ENCODE measurements at regions not wholly inside any gene's neighbourhood (a gene's known extent, or its start where the extent isn't known, plus 50 kb on each side); places are given as distances from the start of the nearest gene placed in this dataset.

DNA sequence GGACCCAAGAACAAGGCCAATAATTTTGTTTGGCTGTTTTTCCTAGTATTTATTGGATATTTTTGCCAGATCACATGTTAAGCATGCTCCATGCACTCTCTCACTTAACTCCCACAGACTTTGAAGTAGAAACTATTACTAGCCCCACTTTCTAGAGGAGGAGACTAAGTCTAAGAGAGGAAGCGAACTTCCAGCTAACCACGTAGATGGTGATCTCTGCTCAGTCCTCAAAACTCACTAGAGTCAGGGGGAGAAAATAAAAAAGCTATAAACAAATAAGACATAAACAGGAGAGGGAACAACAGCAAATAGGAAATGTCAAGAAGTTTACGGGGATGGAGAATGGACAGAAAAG is 481.0 kb upstream of the PROK2 start:
- WGBS, 2 experiments (ENCODE audit: insufficient coverage in 1 of 2, insufficient read length in 1 of 2): 81 to 100% methylated on average over 1 to 3 of the region's 3 CpGs
- peaks cover 2% of the 10 kb centered on the region for H3K4me1 Mint-ChIP-seq

DNA sequence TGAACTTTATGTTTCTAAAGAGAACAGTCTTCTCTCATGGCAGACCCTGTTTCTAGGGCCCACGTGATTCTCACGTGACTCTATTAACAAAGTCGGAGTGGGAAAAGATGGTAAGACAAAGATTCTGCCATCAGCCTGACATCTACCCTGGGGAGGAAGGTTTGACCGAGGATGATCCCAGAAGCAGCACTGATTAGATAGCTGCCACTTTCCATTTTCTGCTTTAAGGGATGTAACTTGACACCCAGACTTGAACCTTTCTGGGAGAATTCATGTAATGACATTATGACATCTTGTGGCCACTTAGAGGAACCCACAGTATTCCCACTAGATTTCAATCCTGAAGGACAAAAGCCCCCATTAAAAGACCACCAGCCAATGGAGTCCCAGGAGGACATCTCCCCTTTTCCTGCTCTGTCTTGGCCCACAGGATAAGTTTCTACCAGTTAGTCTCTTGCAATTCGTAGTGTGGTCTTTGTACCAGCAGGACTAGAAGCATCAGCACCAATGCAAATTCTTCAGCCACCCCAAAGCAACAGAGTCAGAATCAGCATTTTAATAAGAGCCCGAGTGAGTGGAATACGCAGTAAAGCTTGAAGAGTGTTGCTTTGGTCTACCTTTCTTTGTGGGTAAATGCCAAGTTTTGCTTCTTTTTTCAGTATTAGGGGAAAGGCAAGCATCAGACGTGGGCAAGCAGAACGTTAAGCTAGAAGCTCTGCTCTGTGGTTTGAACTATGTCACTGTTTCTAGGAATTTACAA is 480.5 kb upstream of the PROK2 start:
- Mint-ChIP-seq H3K36me3 (ENCODE audit: low read depth) (no peaks in the 10 kb centered on the region), H3K9me3 (no peaks in the 10 kb centered on the region), H3K4me3 (no peak overlapping the region)

More for the DNA sequence above, 481.0 kb upstream of the PROK2 start:
- H3K27ac ChIP-seq (ENCODE audit: low read depth, low read length): no peak overlapping the region
- Mint-ChIP-seq H3K27ac (no peak overlapping the region), H3K27me3 (ENCODE audit: insufficient read depth) (peaks cover 49% of the 10 kb centered on the region), H3K36me3 (ENCODE audit: low read depth) (no peaks in the 10 kb centered on the region), H3K9me3 (no peaks in the 10 kb centered on the region), H3K4me3 (no peak overlapping the region)
- H3K9ac ChIP-seq (ENCODE audit: extremely low read depth, low read length, poor library complexity, severe bottlenecking): no peak overlapping the region
- H3K4me3 ChIP-seq (ENCODE audit: low read length): no peak overlapping the region
- no peaks in the 10 kb centered on the region for H3K4me1 ChIP-seq (ENCODE audit: control insufficient read depth, insufficient read depth, low read length)
- TF ChIP-seq, protein P1, sequence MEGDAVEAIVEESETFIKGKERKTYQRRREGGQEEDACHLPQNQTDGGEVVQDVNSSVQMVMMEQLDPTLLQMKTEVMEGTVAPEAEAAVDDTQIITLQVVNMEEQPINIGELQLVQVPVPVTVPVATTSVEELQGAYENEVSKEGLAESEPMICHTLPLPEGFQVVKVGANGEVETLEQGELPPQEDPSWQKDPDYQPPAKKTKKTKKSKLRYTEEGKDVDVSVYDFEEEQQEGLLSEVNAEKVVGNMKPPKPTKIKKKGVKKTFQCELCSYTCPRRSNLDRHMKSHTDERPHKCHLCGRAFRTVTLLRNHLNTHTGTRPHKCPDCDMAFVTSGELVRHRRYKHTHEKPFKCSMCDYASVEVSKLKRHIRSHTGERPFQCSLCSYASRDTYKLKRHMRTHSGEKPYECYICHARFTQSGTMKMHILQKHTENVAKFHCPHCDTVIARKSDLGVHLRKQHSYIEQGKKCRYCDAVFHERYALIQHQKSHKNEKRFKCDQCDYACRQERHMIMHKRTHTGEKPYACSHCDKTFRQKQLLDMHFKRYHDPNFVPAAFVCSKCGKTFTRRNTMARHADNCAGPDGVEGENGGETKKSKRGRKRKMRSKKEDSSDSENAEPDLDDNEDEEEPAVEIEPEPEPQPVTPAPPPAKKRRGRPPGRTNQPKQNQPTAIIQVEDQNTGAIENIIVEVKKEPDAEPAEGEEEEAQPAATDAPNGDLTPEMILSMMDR (conservative IDR thresholded peaks at IDR 0.05): no peak
- peaks cover 60% of the 10 kb centered on the region for H3K27me3 ChIP-seq (ENCODE audit: control insufficient read depth, insufficient read depth, low read length, poor library complexity, severe bottlenecking)
- H3K36me3 ChIP-seq (ENCODE audit: control insufficient read depth, insufficient read depth, low read length): no peaks in the 10 kb centered on the region
- H3K9me3 ChIP-seq (ENCODE audit: control insufficient read depth, low read length): no peaks in the 10 kb centered on the region
- no peak for DNase-seq

DNA sequence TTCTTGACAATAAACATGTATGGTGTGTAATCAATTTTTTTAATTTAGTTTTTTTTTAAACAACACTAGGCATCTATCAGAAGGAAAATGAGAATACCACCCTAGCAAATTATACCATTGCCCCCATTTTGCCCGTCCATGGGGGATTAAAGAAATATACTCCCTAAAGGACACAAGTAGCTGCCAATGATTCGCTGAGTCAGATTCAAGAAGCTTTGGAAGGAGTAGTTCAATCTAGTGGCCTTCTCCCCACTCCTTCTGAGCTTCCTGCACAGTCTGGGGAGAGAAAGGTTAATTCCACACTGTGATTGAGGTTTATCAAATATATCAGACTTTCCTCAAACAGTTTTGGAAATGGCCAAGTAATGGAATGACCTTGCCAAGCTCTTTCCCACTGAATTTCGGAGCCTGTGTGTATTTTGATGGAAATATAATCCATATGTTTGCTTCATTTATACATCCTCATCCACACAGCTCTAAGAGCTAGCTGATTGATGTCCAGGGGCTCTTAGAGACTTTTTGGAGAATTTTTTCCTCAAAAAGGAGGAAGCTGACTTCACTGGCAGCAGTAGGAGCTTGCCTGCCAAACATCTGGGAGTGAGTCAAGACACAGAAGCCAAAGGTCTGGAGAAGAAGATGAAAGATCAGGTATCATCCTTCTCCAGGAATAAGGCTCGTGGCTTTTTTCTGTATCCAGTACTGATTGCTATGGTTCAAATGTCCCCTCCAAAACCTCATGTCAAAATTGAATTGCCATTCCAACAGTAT is 478.5 kb upstream of the PROK2 start:
- TF ChIP-seq, protein P1 (conservative IDR thresholded peaks at IDR 0.05): no peak
- Histone ChIP-seq H3K4me1 (ENCODE audit: control insufficient read depth, insufficient read depth, low read length) (no peaks in the 10 kb centered on the region), H3K9ac (ENCODE audit: extremely low read depth, low read length, poor library complexity, severe bottlenecking) (no peak overlapping the region), H3K4me3 (ENCODE audit: low read length) (no peak overlapping the region), H3K36me3 (ENCODE audit: control insufficient read depth, insufficient read depth, low read length) (no peaks in the 10 kb centered on the region), H3K27me3 (ENCODE audit: control insufficient read depth, insufficient read depth, low read length, poor library complexity, severe bottlenecking) (peaks cover 64% of the 10 kb centered on the region), H3K27ac (ENCODE audit: low read depth, low read length) (no peak overlapping the region), H3K9me3 (ENCODE audit: control insufficient read depth, low read length) (no peaks in the 10 kb centered on the region)
- Mint-ChIP-seq H3K36me3 (ENCODE audit: low read depth) (no peaks in the 10 kb centered on the region), H3K4me1 (peaks cover 2% of the 10 kb centered on the region), H3K27me3 (ENCODE audit: insufficient read depth) (peaks cover 61% of the 10 kb centered on the region), H3K4me3 (no peak overlapping the region), H3K9me3 (no peaks in the 10 kb centered on the region), H3K27ac (no peak overlapping the region)
- 89 to 100% methylated on average over 3 of the region's 4 CpGs for WGBS, 2 experiments (ENCODE audit: insufficient coverage in 1 of 2, insufficient read length in 1 of 2)
- no peak for DNase-seq

More for the DNA sequence above, 480.5 kb upstream of the PROK2 start:
- Histone ChIP-seq H3K4me1 (ENCODE audit: control insufficient read depth, insufficient read depth, low read length) (no peaks in the 10 kb centered on the region), H3K27me3 (ENCODE audit: control insufficient read depth, insufficient read depth, low read length, poor library complexity, severe bottlenecking) (peaks cover 64% of the 10 kb centered on the region), H3K27ac (ENCODE audit: low read depth, low read length) (no peak overlapping the region), H3K9me3 (ENCODE audit: control insufficient read depth, low read length) (no peaks in the 10 kb centered on the region), H3K36me3 (ENCODE audit: control insufficient read depth, insufficient read depth, low read length) (no peaks in the 10 kb centered on the region), H3K4me3 (ENCODE audit: low read length) (no peak overlapping the region), H3K9ac (ENCODE audit: extremely low read depth, low read length, poor library complexity, severe bottlenecking) (no peak overlapping the region)
- peaks cover 2% of the 10 kb centered on the region for H3K4me1 Mint-ChIP-seq
- TF ChIP-seq, protein P1 (conservative IDR thresholded peaks at IDR 0.05): peak; percentile 75
- 73 to 78% methylated on average over 8 to 9 of the region's 9 CpGs for WGBS, 2 experiments (ENCODE audit: insufficient coverage in 1 of 2, insufficient read length in 1 of 2)
- DNase-seq: no peak
- H3K27ac Mint-ChIP-seq: no peak overlapping the region
- peaks cover 54% of the 10 kb centered on the region for H3K27me3 Mint-ChIP-seq (ENCODE audit: insufficient read depth)
